ENCODE measurements at regions not wholly inside any gene's neighbourhood (a gene's known extent, or its start where the extent isn't known, plus 50 kb on each side); places are given as distances from the start of the nearest gene placed in this dataset.

DNA sequence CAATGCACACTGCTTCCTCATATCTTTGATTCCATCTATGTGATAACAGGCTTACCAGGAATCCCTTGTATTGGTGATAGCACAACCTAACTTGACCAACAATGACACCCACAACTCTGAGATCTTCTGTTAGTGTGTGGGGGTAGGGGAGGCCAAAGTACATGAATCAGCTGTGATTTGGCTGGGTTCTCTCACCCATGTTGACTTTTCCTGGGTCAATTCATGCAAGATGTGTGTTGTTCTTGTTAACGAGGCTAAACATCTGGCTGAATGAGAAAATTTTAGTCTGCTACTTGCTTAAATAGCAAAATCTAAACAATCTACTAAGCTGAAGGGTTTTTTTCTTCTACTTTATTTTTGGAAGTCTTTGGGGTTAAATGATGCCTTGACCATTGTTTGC lies 341.2 kb upstream of the SLC14A2 start:
- DNase-seq, result no peak

DNA sequence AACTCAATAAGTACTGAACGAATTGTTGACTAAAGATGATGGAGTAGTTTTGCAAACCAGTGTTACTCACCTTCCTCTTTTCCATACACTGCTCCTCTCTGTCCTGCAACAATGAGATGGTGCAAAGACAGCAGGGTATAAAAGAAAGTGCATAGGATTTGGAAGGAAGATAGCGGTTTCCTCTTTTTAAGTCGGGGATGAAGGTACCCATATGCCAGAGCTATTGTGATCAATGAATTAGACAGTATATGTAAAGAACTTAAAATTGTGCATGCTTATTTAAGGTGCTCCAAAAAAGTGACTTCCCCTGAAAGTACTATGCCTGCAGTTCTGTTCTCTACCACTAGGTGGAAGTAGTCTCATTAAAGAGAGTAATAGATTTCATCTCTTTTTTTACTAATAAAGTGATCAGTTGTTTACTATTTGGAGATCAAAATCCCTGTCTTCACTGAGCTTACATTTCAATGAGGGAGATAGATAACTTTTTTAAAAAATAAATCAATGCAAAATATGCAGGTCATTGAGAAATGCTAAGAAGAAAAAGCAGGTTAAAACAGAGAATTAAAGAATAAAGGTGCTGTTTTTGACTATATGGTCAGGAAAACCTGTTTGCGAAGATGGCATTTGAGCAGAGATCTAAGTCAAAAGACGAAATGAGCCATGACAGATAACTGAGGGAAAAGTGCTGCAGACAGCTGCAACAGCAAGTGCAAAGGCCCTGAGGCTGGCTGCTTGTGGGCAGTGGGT lies 339.7 kb upstream of the SLC14A2 start:
- no peak for DNase-seq

DNA sequence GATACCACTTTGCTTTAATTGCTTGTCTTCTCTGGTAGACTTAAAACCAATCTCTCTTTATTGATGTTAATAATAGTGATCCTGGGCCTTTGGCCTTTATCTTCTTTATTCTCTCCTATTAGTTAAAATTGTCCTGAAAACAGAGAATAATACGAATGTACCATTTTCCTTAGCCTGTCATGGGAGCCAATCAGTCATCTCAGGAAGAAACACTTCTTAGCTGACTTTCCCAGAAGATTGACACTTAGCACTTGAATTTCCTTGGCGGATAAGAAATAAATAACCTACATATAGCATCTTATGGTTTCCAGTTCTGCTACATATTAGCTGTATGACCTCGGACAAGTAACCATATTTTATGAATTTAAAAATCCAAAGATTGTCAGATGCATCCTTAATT lies 338.4 kb upstream of the SLC14A2 start:
- no peak for DNase-seq

DNA sequence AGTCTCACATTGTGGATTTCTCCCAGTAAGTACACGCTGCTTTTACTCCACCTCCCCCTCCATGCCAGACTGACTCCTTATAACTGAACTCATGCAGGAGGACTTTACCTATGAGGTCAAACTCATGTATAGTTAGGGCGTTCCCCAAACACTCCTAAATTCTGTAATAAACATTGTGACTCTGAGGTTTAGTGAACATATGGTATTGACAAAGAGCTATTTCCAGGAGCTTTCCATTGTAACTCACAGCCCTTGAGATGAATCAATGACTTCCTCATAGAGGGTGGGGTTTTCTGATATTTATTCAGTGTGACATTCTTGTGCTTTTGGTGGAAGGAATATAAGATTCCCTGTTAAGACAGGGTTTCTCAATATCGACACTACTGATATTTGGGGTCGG lies 337.4 kb upstream of the SLC14A2 start:
- DNase-seq, result no peak

DNA sequence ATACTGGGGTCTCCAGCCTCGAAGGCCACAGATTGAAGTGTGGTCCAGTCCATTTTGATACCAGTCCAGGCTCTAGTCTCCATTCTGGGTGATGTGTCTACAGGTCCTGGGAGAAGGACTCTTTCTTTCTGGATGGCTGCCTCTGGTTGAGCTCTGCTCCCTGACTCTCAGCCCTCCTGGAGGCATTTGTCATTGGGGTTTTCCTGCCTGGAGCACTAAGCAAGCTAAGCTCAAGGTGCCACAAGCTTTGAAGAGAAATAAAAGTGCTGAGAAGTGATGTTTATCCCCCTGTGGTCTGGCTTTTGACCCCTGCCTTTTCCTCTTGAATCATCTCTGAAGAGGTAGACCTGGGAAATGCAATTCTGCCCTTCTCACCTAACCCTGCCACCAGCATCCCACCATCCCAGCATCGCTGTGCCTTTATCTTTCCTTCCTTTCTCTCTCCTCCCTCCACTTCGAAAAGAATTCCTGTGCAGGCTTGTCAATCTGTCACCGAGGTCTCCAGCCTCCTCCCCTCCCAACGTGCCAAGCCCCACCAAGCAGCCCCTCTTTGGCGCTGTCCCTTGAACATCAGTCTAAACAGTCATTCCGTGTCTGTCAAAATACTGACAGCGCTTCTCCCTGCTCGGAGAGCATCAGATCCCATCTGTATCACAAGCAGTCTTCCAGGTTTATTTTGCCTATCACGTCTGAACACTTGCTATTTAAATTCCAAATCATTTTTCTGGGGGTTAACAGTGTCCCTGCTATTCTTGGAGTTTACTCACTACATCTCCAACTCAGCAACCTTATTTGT lies 334.6 kb upstream of the SLC14A2 start:
- DNase-seq, result no peak

DNA sequence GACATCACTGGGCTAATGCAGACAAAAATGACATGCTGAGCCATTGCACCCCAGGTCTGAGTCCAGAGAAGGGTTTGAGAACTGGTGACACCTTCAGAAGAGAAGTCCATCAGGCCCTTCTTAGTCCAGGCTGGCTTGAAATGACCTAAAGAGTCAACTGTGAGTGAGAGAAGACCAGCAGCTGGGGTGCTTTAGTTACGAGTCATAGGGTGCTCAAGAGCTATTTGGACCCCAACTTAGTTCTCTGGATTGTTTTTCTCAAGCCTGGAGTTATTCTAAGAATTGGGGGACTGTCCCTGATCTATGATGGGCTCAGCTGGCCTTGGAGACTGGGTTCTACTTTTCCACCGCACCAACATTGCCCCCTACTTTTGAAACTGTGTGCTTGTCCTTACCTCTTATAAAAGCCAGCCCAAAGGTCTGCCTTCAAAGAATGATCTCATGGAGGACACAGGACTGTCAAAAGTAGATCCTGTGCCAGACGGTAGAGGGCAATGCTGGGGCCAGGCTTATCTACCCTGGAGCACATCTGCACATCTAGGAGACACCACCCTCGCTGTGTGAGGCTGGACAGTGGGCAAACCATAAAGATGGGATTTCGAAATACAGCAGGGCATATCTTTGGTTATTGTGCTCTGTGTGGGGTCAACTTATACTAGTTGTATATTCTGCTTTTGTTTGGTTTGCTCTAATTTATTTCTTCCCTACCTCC lies 333.0 kb upstream of the SLC14A2 start:
- DNase-seq, result peak in 1 of 2 experiments; percentile 11

DNA sequence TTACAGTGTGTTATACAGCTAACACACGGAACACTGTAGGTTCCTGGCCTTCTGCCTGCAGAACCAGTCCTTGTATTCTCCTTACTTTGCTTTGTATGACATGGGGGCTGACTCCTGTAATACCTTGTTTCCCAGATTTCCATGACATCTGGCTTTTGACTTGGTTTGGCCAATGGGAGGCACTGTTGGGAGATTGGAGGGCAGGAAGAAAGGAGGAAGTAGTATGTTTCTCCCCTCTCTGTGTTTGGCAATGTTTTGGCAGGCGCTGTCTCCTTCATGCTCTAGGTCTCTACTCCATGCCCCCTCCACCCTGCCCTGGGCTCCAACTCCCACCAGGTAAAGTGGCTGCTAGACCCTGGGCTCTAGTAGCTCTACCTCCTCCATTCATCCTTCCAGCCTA lies 331.1 kb upstream of the SLC14A2 start:
- DNase-seq, result no peak

DNA sequence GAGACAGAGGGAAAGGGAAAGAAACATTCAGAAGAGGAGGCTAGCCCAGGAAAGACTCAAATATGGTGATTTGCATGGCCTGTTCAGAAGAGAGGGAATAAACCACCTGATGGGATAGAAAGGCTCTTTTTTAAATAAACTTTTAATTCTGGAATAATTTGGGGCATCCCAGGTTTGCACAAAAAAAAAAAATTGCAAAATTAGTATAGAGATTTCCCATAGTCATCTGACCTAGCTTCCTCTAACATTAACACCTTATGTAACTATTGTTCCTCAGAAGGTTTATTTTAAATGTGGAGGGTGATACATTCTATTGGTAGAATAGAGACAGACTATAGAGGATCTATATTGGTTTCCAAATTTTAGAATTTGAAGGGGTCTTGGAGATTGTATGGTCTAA lies 330.4 kb upstream of the SLC14A2 start:
- no peak for DNase-seq

DNA sequence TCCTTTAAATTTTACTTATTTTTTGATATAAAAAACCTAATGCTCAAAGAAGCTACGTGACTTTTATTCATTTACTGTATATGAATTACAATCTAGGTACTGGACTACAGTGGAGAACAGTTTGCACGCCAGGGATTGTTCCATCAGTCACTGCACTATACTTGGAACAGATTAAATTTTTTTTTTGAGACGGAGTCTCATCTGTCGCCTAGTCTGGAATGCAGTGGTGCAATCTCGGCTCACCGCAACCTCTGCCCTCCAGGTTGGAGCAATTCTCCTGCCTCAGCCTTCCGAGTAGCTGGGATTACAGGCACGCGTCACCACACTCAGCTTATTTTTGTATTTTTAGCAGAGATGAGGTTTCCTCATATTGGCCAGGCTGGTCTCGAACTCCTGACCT lies 330.0 kb upstream of the SLC14A2 start:
- no peak for DNase-seq

DNA sequence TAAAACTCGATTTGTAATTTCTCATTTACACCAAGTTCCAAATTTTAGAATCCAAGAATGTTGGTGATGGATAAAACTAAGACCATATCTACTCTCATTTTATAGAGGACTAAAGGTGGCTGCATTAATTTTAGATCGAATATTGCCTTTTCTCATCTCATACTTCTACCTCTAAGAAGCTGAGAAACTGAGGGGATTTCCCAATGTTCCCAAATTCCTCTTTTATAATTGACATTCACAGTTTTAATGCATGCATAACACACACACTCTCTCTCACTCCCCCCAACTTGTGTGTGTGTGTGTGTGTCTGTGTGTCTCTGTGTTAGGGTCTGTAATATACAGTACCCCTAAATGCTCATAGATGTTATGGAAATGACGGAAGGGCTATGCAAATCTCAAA lies 328.8 kb upstream of the SLC14A2 start:
- DNase-seq, result no peak

DNA sequence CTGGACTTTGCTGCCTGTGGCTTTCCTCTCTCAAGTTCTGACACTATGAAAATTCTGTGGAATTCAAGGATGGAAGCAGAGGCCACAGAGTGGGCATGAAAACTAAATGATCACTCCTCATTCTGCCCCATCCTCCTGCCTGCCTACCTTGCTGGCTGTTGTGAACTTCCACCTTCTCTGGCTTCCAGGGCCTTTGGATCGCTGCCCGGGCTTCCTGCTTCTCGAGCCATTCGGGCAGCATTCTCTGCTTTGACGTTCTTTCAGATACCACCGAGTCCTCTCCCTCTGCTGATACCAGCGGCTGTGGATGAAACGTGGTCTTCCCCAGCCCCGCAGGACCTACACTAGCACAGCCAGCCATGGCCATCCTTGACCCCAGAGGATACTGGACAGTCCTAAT lies 327.7 kb upstream of the SLC14A2 start:
- DNase-seq, result no peak

DNA sequence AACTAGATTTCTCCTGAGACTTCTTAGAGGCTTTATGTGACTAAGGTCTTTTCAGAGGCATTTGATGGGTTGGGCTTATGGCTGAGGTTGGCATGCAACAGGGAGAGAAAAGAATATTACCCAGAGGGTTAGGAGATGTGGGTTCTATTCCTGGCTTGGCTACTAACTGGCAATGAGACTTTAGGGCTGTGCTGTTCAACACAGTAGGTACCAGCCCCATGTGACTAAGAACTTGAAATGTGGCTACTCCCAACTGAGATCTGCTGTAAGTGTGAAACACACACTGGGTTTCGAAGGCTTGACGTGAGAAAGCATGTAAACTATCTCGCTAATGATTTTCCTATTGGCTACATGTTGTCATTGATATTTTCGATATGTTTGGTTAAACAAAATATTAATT lies 324.9 kb upstream of the SLC14A2 start:
- no peak for DNase-seq

DNA sequence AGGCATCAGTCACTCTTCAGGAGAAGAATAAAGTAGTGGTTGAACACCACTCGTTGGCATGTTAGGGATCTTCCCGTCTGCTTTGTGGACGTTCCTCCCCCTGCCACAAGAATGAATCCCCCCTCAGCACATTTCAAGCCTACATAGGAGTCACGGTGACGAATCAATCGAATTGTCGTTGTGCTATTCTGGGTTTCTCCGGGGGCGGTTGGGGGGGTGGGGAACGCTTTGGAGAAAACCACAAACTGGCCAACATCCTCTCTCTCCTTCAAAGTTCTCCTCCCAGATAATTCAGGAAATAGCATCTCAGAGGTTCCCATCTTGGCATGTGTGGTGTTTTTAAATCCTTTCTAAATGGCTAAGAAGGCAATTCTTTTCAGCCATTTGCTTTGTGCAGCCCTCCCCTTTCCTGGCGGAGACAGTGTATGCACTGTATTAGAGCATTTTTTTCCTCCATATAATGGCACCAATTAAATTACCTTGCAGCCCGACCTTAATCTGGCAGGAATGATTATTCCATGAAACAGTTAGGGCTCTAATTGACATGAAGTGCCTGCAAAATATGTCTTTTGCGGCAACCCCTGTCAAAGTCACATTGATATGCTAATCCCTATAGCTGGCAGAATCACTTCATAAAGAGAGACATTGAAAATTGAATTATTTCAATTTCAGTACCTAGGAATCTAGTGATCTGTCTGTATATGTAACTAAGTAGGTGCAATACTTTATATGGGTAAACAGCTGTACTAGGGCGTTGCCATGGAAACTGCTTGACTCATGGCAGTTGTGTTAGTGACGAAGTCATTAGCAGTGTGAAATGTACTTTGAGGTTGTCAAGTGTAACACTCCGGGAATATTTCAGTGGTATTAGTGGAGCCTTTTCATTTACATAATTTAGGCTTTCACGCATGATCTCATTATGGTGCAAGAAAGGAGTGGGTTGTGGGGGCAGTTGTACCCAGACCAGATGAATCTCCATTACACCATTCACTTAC lies 323.4 kb upstream of the SLC14A2 start:
- DNase-seq, result no peak

DNA sequence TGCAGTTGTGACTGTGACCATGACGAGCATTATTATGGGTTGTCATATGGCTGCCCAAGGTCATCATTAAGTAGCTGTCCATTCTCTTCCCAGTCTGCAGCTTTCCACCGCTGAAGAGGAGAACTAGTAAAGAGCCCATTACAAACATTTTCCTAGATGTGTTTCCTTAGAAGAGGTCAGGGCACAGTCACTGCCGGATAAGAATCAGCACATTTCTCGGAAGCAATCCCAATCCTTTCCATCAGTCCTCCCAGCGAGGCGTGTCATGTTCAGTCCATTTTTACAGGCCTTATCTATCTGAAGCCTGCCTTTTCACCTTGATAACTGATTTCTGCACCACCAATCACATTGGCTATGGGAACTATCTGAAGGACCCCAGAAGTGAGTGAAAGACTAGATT lies 319.9 kb upstream of the SLC14A2 start:
- no peak for DNase-seq

DNA sequence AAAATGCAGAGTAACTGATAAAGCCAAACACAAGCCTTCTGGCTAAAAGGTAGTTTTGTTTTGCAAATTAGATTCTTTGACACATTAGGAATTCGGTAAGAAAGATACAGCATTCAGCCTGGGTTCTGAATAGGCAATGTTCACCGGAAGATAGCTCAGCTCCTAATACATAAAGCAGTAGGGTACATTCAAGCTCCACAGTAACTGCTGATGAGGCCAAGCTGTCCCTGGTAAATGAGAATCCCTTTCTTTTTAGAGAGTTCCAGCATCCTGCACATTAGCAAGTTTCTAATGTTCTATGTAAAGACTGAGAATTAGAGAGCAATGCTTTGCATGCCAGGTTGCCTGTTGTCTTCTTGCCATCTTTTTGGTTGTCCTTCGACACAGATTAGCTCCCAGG lies 316.3 kb upstream of the SLC14A2 start:
- DNase-seq, result no peak

DNA sequence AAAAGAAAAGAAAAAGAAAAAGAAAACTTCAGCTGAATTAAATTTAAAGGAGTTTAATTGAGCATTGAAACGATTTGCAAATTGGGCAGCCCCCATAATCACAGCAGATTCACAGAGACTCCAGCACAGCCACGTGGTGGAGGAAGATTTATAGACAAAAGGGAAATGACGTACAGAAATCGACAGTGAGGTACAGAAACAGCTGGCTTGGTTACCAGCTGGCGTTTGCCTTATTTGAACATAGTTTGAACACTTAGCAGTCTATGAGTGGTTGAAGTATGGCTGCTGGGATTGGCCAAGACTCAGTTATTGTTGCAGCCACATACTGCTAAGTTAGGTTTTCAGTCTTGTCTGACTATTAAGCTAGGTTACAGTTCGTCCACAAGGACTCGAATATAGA lies 312.2 kb upstream of the SLC14A2 start:
- DNase-seq, result peak; percentile 19 to 32

DNA sequence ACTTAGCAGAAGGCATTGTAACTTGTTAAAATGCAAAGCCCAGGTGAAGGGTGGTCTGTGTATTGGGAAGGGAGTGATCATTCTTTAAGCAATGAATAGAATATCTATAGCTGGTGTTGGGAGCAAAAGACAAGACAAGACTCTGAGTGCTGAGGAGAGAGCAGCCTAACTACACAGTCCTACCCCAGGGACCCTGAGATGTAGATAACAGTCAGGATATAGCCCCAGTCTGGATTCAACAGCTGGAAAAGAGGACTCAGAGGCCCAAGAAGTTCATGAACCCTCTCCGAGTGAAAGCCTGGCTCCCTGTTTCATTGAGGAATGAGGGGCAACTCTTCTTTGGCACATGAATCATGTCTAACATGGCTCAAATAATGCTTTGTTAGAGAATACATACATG lies 310.7 kb upstream of the SLC14A2 start:
- no peak for DNase-seq

DNA sequence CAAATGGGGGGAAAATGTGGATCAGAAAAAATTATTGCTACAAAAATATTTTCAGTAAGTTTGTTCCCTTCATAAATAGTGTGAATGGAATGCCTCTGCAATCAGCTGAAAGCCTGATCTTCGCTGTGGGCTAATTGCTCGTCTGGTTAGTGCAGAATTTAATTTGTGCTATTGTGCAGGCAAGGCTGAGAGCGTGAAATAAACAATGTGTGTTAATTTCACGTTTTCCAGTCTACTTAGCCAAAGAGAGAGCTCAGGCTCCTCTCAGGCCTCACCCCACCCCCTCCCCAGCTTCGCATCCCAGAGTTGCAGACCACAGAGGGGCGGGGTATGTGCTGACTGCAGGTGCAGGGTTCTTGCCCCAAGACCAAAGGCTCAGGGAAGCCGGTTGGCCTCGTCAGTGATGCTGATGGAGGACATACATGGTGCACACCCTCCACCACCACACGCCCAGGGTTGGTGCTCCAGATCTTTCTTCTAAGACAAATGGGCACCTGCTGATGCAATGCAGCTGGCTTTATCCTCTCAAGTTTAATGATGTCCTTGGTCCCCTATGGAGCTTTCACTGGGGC lies 302.6 kb upstream of the SLC14A2 start:
- no peak for DNase-seq

DNA sequence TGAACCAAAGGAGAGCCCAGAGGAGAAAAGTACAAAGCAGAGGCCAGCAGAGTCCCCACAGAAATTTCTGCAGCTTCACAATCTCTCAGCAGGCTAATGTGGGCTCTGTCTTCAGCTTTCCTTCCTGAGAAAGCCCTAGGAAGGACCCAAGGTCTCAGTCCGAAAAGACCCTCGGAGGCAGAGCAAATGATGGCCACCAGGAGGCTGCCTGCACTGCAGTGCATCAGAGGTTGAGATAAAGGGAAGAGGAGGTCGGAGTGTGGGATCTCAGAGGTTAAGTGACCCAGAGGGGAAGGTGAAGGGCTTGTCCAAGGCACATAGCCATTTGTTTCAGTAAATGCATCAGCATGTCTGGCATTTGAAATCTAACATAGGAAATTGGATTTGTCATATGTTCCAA lies 299.1 kb upstream of the SLC14A2 start:
- DNase-seq, result no peak

DNA sequence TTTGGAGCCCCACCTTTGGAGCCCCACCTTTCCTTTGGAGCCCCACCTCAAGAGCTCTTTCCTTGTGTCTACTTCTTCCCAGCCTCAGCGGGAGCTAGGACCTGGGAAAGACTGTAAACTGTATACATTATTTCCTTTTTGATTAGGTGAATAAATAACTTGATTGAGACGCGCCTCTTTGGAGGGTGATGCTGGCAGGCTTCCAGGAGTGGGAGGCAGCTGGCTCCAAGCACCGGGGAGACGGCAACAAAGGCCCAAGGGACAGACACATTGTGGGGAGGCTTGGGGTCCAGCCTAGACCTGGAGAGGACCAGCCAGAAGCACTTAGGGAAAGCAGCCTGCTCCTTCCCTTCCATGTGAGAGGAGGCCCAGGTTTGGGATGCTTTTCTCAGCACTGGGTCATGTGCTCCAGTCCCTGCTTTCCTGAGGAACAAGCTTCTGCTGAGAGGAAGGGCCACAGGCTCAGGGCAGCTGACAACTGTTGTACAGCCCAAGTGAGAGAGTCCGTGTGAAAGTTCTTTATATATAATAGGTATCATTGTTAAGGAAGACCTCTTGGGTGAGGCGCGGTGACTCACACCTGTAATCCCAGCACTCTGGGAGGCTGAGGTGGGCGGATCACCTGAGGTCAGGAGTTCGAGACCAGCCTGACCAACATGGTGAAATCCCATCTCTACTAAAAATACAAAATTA lies 297.2 kb upstream of the SLC14A2 start:
- no peak for DNase-seq

DNA sequence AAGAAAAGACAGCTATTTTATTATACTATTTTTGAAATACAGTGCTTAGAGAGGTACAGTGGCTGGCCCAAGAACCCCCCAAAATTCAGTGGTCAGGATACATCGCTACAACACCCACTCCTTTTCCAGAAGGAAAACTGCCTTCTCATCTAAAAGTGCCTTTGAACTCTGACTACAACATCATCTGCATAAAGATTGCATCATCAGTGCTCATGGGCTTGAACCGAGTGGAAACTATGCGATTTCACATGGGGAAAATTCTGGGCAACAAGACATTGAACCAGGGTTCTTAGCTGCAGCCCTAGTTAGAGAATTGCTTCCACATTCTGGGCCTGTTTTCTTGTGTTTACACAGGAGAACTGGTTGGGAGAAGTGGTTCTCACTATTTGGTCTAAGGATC lies 294.6 kb upstream of the SLC14A2 start:
- no peak for DNase-seq

DNA sequence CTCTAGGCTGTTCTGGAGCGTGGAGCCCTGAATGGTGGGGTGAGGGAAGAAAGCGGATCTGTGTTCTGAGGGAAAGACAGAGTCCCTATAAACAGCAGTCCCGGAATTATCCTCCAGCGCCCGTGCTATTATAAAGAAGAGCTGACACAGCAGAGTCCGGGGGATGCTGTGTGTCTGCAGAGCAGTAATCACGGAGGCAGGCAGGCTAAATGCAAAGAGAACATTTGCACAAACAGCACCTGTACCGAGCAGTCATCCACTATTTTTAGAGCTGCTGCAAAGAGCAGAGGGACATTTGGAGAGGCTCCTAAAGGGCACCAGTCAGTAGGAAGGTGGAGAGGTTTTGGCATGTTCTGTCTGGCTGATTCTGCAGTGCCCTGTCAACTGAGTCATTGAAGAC lies 293.8 kb upstream of the SLC14A2 start:
- peak; percentile 35 to 50 for DNase-seq
